T-helper 2 cell treated with Interferon-gamma antibody and Interleukin-4, amounts not matched to agents 5 μg/mL and 100 μg/mL, for 36 hours (primary cell): ENCODE measurements at regions not wholly inside any gene's neighbourhood (a gene's known extent, or its start where the extent isn't known, plus 50 kb on each side); places are given as distances from the start of the nearest gene placed in this dataset.

Source experiments
- DNase-seq: peaks from one replicate; pipeline ENCODE4 v3.0.0; 2021; ENCODE audit warnings: low spot score
- H3K27ac Mint-ChIP-seq: one replicate; pipeline ENCODE4 v1.8.0; 2021; ENCODE audit warnings: mild to moderate bottlenecking, mixed read lengths
- H3K27me3 Mint-ChIP-seq: one replicate; pipeline ENCODE4 v1.8.0; 2021; ENCODE audit warnings: low read depth, mixed read lengths
- H3K36me3 Mint-ChIP-seq: one replicate; pipeline ENCODE4 v1.8.0; 2021; ENCODE audit warnings: low read depth, mixed read lengths
- H3K4me1 Mint-ChIP-seq: one replicate; pipeline ENCODE4 v1.8.0; 2021; ENCODE audit warnings: low read depth, mixed read lengths
- H3K4me3 Mint-ChIP-seq: one replicate; pipeline ENCODE4 v1.8.0; 2022; ENCODE audit warnings: mild to moderate bottlenecking, moderate library complexity, mixed read lengths
- H3K9me3 Mint-ChIP-seq: one replicate; pipeline ENCODE4 v1.8.0; 2021; ENCODE audit warnings: mixed read lengths

GRCh38 chr11:86893235-86893634, 62.0 kb downstream of the FZD4 start:
- H3K4me3 Mint-ChIP-seq, result no peak overlapping the region
- no peaks in the 10 kb centered on the region for H3K4me1 Mint-ChIP-seq
- H3K27ac Mint-ChIP-seq, result no peak overlapping the region

More at GRCh38 chr11:86893235-86893634, 62.0 kb downstream of the FZD4 start:
- Mint-ChIP-seq H3K9me3 (no peaks in the 10 kb centered on the region), H3K27me3 (peaks cover 11% of the 10 kb centered on the region), H3K36me3 (no peaks in the 10 kb centered on the region)
- no peak for DNase-seq
